Thoracic aorta (tissue), 2 donors: ENCODE measurements at regions not wholly inside any gene's neighbourhood (a gene's known extent, or its start where the extent isn't known, plus 50 kb on each side); places are given as distances from the start of the nearest gene placed in this dataset.

Experiments used
- ATAC-seq: fragments of 150-250 bp; one replicate; pipeline ENCODE4 v1.8.0; 2017; ENCODE audit warnings: low read depth; ENCODE audit not compliant: insufficient number of reproducible peaks, low FRiP score
- DNase-seq: peaks from one replicate; pipeline ENCODE4 v3.0.0-alpha.2; 2020; ENCODE audit warnings: low spot score
- H3K27ac ChIP-seq, 2 donors: fragments of 200-600 bp; sonication (generic); 1 replicate in 1 of 2; 2 replicates in 1 of 2; pipeline ENCODE4 v1.5.1; 2016; ENCODE audit warnings: mild to moderate bottlenecking in 2 of 2, moderate library complexity in 2 of 2
- H3K27me3 ChIP-seq: fragments of 200-600 bp; sonication (generic); replicated peaks from 2 replicates; pipeline ENCODE4 v1.6.0; 2016; ENCODE audit warnings: mild to moderate bottlenecking; ENCODE audit not compliant: insufficient read depth
- H3K36me3 ChIP-seq: fragments of 200-600 bp; sonication (generic); one replicate; pipeline ENCODE4 v1.5.1; 2016
- H3K4me1 ChIP-seq, 2 donors: fragments of 200-600 bp; sonication (generic); 1 replicate in 1 of 2; 2 replicates in 1 of 2; pipeline versions ENCODE4 v1.5.1 to v1.6.0; 2016; ENCODE audit warnings: low read depth in 2 of 2, mild to moderate bottlenecking in 1 of 2; ENCODE audit not compliant: control insufficient read depth in 1 of 2
- H3K4me3 ChIP-seq: fragments of 200-600 bp; sonication (generic); 2 replicates; pipeline ENCODE4 v1.5.1; 2016; ENCODE audit warnings: mild to moderate bottlenecking
- H3K9me3 ChIP-seq: fragments of 200-600 bp; sonication (generic); 2 replicates; pipeline ENCODE4 v1.5.1; 2016
- CTCF ChIP-seq: fragments of 200-600 bp; sonication (generic); IDR thresholded peaks from one replicate; pipeline ENCODE4 v1.5.1; 2019; ENCODE audit warnings: antibody characterized with exemption

- H3K4me3 ChIP-seq, result no peak overlapping the region
- DNase-seq (no peak), ATAC-seq (no peak)
- no peaks in the 10 kb centered on the region for H3K27me3 ChIP-seq
- no peak overlapping the region for H3K27ac ChIP-seq
- no peaks in the 10 kb centered on the region for H3K36me3 ChIP-seq
- TF ChIP-seq CTCF, result no peak
- H3K4me1 ChIP-seq, result no peaks in the 10 kb centered on the region
- no peaks in the 10 kb centered on the region for H3K9me3 ChIP-seq
These were observed 151.3 kb upstream of the UQCRFS1 start for GRCh38 chr19:29364224-29364726.

- Histone ChIP-seq H3K4me1 (no peaks in the 10 kb centered on the region), H3K9me3 (no peaks in the 10 kb centered on the region), H3K36me3 (no peaks in the 10 kb centered on the region), H3K27me3 (no peaks in the 10 kb centered on the region), H3K4me3 (no peak overlapping the region), H3K27ac (no peak overlapping the region)
- ATAC-seq (no peak), DNase-seq (no peak)
- TF ChIP-seq CTCF, result no peak
These were observed 152.0 kb upstream of the UQCRFS1 start for GRCh38 chr19:29364999-29365398.

- Histone ChIP-seq H3K4me1 (no peaks in the 10 kb centered on the region), H3K36me3 (no peaks in the 10 kb centered on the region), H3K4me3 (no peak overlapping the region), H3K9me3 (no peaks in the 10 kb centered on the region), H3K27ac (no peak overlapping the region), H3K27me3 (no peaks in the 10 kb centered on the region)
- DNase-seq (no peak), ATAC-seq (no peak)
- TF ChIP-seq CTCF, result no peak
These were observed 153.0 kb upstream of the UQCRFS1 start for GRCh38 chr19:29365836-29366417.

- ATAC-seq, result no peak
- no peaks in the 10 kb centered on the region for H3K4me1 ChIP-seq
- H3K4me3 ChIP-seq, result no peak overlapping the region
- H3K27ac ChIP-seq, result no peak overlapping the region
- TF ChIP-seq CTCF, result no peak
- H3K9me3 ChIP-seq, result no peaks in the 10 kb centered on the region
- H3K27me3 ChIP-seq, result no peaks in the 10 kb centered on the region
- DNase-seq, result no peak
- no peaks in the 10 kb centered on the region for H3K36me3 ChIP-seq
These were observed 153.8 kb upstream of the UQCRFS1 start for GRCh38 chr19:29366757-29367156.

GRCh38 chr19:29367791-29368222, 154.9 kb upstream of the UQCRFS1 start:
- no peak for ATAC-seq
- H3K9me3 ChIP-seq, result no peaks in the 10 kb centered on the region
- no peak overlapping the region for H3K27ac ChIP-seq
- H3K36me3 ChIP-seq, result no peaks in the 10 kb centered on the region
- TF ChIP-seq CTCF, result no peak
- no peaks in the 10 kb centered on the region for H3K4me1 ChIP-seq
- no peaks in the 10 kb centered on the region for H3K27me3 ChIP-seq
- no peak for DNase-seq
- H3K4me3 ChIP-seq, result no peak overlapping the region
